ENCODE measurements at regions not wholly inside any gene's neighbourhood (a gene's known extent, or its start where the extent isn't known, plus 50 kb on each side); places are given as distances from the start of the nearest gene placed in this dataset.

- TF ChIP-seq CTCF (IDR thresholded peaks at IDR 0.05): no peak
- TF ChIP-seq POLR2AphosphoS5 (IDR thresholded peaks at IDR 0.05): no peak
- no peak for TF ChIP-seq POLR2A (IDR thresholded peaks at IDR 0.05)
Measured at GRCh38 chr13:59414006-59414405, 749.7 kb downstream of the DIAPH3 start.

All from prostate gland (tissue), 2 donors.